ENCODE measurements at regions not wholly inside any gene's neighbourhood (a gene's known extent, or its start where the extent isn't known, plus 50 kb on each side); places are given as distances from the start of the nearest gene placed in this dataset.

- TF ChIP-seq CTCF (IDR thresholded peaks at IDR 0.05; ENCODE audit: low read depth, low read length): no peak
- DNase-seq (ENCODE audit: extremely low read depth, low read depth): no peak
Observed at GRCh38 chr4:18961879-18962278, 940.3 kb upstream of the LCORL start.

GRCh38 chr4:18961266-18961665 is 939.7 kb upstream of the LCORL start:
- no peak for DNase-seq (ENCODE audit: extremely low read depth, low read depth)
- no peak for TF ChIP-seq CTCF (IDR thresholded peaks at IDR 0.05; ENCODE audit: low read depth, low read length)

- no peak for TF ChIP-seq CTCF (IDR thresholded peaks at IDR 0.05; ENCODE audit: low read depth, low read length)
- no peak for DNase-seq (ENCODE audit: extremely low read depth, low read depth)
Observed at GRCh38 chr4:18957716-18958115, 936.2 kb upstream of the LCORL start.

GRCh38 chr4:18954538-18954937 is 933.0 kb upstream of the LCORL start:
- no peak for TF ChIP-seq CTCF (IDR thresholded peaks at IDR 0.05; ENCODE audit: low read depth, low read length)
- no peak for DNase-seq (ENCODE audit: extremely low read depth, low read depth)

GRCh38 chr4:18953613-18954012 is 932.1 kb upstream of the LCORL start:
- TF ChIP-seq CTCF (IDR thresholded peaks at IDR 0.05; ENCODE audit: low read depth, low read length): no peak
- DNase-seq (ENCODE audit: extremely low read depth, low read depth): no peak

- no peak for DNase-seq (ENCODE audit: extremely low read depth, low read depth)
- no peak for TF ChIP-seq CTCF (IDR thresholded peaks at IDR 0.05; ENCODE audit: low read depth, low read length)
Observed at GRCh38 chr4:18945464-18945863, 923.9 kb upstream of the LCORL start.

- no peak for DNase-seq (ENCODE audit: extremely low read depth, low read depth)
- TF ChIP-seq CTCF (IDR thresholded peaks at IDR 0.05; ENCODE audit: low read depth, low read length): no peak
Observed at GRCh38 chr4:18942874-18943273, 921.3 kb upstream of the LCORL start.

All from AG09319 (cell line).